ENCODE measurements at regions not wholly inside any gene's neighbourhood (a gene's known extent, or its start where the extent isn't known, plus 50 kb on each side); places are given as distances from the start of the nearest gene placed in this dataset.
A peak's percentile ranks its signal among the peaks of the same experiment; 100 is the strongest.

DNA sequence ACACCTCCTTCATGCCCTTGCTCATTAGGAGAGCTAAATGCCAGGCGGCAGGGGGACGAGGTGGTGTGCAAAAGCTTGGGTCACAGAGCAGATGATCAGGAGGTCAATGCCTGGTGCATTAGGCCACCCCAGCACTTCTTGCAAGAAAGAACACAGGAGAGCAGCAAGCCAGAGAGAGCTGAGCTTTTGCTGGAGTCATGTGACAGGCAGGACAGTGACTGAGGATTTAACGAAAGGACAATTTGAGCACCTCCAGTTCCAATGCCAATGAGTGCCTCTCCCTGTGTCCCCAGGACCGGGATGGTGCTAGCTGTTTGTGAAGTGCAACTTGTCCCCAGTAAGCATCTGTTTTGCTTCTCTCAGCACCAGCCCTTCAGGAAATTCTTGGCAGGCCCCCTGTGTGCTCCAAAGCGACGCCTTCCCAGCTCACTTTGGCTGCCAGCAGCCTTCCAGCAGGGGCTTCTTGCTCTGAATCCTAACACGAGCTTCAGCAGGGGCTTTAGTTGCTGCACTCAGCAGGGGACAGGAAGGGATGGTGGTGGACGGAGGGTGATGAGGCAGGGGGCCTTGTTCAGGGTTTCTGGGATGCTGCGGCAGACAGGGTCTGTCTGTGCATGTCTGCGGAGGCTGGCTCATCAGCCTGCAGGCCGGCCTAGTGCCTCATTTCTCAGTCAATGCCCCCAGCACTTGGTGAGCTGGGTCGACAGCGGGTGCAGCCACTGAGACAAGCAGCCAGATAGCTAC, 368.1 kb downstream of the RPS24 start:
- DNase-seq = no peak

DNA sequence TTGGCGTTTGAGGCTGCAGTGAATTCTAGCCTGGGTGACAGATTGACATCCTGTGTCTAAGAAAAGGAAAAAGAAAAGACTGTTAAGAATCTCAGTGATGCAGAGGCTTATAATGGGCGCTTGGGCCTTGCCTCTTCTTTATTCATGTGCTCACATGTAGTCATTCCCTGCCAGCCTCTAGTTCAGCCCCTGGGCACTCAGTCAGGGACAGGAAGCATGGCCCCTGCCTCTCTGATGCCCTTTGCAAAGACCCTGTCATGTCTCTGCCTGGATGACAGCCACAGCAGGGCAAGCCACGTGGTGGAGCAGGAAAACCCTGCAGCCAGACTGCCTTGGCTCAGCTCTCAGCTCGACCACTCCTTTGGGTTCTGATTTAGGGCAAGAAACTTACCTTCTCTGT, 368.9 kb downstream of the RPS24 start:
- peak; percentile 58 to 59 for DNase-seq

DNA sequence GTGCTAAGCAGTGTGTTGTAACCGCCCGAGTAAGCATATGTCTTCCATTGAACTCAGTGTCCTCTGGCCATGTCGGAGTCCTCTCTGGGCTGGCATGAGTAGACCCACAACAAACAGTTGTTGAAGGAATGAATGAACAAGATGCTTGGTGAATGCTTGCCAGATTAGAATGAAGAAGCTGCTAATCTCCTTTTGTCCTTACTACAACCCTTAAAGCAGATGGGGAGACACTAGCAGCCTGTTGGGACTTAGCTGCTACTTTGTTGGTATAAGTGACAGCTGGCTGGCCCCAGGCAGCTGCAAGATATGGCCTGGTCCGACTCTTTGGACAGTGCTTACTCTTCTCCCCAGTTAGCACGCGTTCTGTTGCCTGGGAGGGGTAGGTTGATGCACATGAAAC, 370.1 kb downstream of the RPS24 start:
- DNase-seq = no peak

DNA sequence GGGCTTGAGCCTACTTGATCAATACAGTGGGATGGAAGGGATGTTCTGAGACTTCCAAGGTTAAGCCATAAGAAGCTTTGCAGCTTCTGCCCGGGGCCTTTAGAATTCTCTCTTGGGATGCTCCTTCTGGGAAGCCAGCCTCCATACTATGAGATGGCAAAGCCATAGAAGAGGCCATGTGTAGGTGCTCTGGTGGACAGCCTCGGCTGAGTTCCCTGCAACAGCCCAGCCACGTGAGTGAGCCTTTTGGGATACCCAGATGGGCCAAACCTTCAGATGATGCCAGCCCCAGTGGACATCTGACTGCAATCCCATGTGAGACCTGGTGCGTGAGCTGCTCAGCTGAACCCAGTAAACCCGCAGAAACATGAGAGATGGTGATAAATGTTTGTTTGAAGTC, 370.6 kb downstream of the RPS24 start:
- no peak for DNase-seq

DNA sequence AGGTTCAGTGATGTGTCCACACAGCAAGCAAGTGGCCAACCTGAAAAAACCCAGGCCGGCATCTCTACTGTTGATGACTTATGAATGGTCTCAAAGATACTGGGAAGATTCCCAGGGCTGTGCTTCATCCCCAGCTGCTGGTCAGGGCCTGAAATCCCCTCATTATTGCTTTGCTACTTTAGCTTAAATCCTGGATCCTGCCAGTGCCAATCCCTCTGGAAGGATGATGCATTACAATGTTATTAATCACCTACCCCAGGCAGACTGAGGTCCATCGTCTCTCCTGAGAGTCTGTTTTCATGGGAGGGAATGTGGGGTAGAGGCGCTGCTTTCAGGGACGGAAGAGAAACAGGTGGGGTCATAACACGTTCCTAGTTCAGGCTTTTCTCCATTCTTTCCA, 371.6 kb downstream of the RPS24 start:
- DNase-seq = no peak

DNA sequence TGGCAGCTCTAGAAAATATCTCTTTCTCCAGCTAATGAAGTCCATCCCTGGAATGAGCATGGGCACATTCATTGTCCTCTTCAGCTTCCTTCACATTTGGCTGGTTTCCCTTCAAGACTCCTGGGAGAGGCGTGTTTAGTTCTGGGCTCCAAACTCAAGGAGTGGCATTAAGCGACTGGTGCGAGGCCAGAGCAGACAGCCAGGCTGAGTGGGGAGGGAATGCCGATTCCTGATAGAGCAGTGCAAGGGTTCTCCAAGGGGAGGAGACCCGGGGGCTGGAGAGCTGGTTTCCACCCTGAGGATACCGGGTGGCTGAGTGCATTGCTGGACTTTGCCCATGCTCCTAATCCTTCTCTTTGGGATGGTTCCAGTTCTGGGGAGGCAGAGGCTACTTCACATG, 372.1 kb downstream of the RPS24 start:
- no peak for DNase-seq

DNA sequence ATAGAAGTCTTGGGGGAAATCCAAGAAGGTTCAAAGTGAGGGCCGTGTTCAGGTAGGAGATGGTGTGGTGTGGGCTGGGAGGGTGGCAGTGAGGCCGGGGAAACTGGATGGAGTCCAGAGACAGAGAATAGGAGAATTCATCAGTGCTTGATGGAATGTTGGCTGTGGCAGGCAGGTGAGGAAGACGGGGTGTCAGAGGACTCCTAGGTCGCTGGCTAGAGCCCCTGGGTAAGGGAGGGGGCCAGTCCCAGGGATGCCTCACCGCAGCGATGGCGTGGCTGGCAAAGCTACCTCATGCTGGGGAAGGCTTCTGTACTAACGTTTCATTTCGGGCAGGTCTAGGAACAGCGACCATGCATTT, 373.0 kb downstream of the RPS24 start:
- no peak for DNase-seq

DNA sequence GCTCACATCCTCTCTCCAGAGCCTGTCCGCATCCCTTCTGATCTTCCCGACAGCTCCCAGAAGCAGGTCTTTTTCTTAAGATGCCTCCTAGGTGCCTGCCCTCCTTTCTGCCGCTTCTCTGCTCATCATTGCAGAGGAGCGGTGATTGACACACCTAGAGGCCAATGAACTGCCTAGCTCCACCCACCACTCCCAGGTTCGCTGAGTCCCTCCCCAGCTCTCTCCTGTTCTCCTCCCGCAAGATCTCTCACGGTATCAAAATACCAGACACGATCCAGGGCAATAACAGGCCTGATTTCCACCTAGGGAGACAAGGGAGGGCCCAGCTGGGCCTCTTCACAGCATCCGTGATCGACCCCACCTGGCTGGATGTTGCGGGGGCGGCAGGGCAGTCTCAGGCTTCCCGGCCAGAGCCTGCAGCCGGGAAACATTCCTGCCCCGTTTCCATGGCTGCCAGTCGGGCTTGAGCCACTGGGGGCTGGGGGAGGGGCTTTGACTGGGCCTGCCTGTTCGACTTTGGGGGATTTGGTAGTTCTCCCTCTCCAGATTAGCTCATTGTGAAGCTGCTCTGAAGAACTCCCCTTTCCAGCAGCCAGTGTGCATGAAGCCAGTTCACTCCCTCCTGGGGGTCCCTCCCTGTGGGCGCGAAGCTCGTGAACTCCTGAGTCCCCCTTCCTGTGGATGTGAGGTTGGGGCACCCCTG, 373.5 kb downstream of the RPS24 start:
- no peak for DNase-seq

DNA sequence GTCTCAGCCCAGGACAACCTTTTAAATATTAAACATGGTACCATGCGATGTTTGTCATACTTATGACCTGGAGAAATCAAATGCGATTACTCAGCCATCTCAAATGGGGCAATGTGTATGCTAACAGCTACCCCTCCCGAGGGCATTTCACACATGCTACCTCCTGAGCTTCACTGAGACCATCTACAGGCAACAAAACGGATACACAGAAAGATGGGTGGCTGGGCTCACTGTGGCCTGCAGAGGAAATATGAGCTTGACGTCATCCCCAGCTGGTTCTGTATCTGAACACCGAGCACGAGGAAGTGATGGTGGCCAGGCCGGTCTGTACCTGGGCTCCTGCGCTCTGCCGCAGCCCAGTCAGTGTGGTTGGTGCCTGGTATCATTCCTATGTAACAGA, 374.3 kb downstream of the RPS24 start:
- DNase-seq = no peak

DNA sequence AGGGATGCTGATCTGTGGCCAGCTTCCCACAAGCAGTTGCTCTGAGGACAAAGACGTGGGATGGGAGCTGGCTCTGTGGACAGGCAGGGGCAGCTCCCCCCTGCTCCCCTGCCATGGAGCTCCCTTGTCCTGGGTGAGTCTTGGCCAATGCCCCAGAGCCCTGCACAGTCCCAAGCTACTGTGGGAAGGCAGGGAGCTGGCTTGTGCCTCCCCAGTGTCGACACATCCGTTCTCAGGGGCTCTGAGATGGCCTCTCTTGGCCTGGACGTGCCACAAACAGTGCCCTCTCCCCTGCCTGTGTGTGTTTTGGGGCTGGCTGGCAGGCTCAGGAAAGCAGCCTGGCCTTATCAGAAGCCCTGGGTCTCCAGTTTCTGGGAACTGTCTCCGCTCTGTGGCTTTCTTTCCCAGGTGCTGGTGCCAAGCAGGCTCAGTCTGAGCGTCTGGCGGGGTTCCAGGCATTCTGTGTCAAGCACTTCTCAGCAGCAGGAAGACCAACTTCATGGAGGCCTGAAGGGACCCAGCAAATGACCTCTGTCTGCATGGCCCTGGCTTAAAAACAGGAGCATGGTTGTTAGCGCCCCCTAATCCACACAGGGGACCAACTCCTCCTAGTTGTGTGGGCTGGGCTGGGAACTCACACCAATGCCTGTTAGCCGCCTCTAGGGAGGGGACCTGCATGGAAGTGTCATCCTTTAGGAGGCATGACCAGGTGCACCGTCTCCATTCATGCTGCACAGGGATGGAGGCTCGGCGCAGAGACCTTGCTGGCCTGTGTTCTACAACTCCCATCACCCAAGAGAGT, 375.2 kb downstream of the RPS24 start:
- no peak for DNase-seq

DNA sequence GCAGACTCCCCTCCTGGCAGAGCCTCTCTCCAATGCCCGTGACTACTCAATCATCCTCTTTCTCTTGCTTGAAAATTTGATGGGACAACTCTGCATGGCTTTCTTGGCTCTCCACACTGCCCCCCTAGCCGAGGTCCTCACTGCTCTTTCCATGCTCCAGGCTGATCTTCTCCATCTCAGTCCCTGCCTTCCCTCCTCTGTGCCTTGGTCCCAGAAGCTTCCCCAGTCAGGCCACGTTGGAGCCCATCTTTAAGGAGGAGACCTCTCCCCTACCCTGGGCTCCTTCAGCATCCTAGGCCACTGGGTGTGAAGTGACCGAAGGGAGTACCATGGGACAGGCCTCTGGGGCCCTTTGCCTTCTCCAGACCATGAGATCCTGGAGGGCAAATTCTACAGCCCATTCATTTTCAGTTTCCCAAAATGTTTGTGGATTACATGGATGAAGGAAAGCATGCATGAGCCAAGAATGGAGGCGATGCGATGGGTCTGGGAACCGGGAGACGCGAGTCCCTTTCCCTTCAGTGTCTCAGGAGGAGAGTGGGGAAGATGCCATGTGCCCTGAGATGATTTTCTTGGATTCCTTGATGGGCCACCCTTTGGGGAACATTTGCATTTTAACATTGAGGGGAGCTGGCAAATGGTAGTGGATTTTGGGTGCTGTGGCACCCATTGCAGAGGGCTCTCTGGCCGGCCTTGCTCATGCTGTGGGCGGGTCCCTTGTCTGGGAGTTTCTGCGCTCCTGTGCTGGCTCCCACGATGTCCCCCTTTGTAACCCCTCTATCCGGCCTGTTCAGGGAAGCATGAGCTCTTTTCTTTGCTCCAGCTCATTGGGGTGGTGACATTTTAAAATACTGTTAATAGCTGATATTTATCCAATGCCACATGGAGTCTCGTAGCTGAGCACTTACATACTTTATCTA, 376.6 kb downstream of the RPS24 start:
- DNase-seq = no peak

DNA sequence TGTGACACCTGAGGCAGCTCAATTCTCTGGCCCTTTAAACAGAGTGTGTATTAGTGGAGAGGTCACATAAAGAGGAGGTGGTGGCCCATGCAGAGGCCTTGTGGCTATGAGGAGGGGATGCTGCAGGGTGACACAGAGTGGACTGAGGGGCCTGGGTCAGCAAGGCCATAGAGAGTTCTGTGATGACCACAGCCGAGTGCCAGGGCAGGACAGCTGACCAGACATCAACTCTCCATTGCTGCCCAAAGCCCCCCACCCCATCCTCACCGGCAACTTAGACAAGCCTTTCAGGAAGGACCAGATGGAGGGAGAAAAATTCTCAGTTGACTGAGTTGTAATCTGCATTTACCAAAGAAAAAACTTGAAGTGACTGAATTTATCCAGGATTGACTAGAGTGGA, 378.1 kb downstream of the RPS24 start:
- no peak for DNase-seq

DNA sequence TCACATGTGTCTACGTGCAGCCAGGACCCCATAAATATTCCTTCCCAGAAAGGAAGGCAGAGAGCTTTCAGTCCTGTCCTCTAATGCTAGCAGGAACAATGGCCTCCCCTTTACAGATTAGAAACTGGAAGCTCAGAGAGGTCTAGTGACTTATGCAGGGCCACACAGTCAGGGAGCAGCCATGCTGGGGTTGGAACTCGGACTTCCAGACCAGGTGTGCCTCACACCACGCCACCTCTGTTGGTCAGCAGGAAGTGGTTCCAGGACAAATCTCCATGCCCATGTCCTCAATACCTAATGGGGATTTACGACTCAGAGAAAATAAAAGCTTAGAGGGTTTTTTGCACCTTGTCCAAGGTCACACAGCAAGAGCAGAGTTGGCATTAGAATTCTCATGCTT, 378.9 kb downstream of the RPS24 start:
- no peak for DNase-seq

DNA sequence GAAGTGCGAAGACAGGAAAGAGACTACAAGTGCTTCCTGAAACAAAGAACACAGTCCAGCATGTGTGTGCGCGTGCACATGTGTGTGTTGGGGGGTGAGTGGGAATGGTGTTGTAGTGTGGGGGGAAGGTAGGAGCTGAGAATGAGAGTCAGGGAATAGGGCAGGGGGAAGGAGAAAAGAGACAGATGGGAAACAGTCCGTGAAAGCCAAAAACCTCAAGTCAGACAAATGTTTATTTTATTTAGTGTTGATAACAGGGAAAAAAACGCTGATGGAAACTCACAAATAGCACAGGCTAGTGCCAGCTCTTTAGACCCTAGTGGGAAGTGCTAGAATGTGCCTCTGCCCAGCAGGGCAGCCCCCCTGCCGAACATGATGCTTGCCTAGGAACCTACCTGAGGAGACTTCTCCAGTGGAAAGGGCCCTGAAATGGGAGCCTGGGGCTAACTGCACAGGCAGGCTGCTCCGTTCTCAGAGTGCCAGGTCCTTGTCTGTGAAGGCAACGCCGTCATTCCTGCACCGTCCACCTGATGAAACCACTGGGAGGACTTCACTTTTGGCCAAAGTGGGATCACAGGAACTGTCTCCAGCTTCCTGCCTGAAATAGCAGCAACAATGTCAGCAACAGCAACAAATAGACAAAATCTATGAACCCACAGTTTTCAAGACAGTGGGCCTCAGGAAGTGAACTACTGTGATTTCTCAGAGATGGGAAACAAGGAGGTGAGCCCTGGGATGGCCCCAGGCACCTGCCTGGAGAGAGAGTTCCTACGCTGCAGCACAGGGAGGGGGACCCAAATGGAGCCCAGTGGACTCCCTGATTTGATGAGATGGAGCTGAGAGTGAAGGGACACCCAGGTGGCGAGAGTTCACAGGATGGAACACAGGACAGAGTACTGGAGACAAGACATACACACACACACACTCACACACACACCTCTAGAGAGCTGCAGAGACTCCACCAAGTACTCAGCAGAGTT, 379.7 kb downstream of the RPS24 start:
- DNase-seq = no peak

DNA sequence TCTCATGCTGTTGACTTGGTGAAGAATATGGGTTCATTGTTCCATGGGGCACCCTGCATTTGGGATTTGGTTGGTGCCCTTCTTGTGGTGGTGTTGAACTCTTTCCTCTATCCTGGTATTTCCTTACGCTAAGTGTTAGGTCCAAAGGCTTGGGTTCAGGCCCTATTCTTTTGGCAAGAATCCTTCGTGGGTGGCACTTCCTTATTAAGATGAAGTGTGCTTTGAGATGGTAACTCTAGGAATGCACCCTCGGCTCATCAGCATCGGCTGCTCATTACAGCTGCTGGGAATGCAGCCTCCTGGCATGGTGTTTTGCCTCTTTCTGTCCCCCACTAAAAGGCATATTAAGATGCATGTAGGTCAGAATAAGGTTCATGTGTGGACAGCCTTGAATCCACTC, 380.7 kb downstream of the RPS24 start:
- no peak for DNase-seq

DNA sequence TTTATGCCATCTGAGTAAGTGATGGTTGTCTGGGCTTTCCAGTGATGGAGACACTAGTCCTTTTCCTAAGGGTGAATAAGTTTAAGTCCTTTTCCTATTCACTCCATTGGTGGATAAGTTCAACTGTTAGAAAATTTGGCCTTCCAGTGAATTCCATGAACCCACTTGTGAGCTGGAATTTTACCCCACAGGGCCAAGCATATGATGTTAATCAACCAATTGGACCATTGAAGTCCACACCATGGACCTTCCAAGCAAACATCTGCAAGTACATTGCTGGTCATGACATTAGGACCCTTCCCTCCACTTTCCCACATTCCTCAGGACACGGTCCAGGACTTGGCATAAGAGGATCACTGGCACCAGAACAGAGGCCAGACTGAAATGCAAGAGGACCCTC, 381.4 kb downstream of the RPS24 start:
- no peak for DNase-seq

DNA sequence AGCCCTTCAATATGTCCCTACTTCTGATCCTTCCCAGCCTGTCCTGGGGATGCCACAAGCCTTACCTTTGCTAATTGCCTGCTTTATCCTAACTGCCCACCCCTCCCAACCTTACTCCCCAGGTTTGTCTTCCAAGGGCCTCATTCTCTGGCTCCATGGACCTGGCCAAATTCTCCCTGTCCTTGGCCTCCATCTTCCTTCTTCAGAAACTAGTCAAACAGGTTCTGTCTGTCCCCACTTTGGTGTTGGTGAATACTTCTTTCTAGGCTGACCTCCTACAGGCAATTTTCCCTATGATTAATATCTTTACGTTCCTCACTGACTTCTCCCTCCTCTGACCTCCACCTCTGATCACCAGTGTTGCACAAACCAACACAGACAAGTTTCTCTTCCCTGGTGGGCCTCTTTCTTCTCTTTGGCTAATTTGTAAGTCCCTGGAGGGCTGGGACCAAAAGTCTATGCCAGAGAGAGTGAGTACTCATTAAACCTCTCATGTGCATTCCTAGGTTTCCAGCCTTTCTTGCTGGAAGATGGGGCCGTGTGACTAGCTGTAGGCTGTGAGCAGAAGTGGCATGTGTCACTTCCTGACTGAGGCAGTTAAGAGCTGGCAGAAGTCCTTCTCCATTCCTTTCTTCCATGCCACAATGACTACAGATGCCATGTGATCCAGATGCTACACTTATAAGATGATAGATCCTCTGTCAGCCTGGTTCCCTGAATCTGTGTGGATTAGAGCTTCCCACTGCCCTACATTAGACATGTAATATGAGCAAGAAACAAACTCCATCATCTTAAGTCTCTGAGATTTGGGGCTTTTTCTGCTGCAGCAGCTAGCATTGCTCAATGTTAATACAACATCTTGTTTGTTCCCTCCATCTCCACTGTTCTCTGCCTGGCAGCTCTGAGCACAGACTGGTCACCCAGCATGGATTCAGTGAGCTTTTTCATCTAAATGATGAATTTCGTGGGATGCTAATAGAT, 382.7 kb downstream of the RPS24 start:
- DNase-seq = peak; percentile 27 to 30

DNA sequence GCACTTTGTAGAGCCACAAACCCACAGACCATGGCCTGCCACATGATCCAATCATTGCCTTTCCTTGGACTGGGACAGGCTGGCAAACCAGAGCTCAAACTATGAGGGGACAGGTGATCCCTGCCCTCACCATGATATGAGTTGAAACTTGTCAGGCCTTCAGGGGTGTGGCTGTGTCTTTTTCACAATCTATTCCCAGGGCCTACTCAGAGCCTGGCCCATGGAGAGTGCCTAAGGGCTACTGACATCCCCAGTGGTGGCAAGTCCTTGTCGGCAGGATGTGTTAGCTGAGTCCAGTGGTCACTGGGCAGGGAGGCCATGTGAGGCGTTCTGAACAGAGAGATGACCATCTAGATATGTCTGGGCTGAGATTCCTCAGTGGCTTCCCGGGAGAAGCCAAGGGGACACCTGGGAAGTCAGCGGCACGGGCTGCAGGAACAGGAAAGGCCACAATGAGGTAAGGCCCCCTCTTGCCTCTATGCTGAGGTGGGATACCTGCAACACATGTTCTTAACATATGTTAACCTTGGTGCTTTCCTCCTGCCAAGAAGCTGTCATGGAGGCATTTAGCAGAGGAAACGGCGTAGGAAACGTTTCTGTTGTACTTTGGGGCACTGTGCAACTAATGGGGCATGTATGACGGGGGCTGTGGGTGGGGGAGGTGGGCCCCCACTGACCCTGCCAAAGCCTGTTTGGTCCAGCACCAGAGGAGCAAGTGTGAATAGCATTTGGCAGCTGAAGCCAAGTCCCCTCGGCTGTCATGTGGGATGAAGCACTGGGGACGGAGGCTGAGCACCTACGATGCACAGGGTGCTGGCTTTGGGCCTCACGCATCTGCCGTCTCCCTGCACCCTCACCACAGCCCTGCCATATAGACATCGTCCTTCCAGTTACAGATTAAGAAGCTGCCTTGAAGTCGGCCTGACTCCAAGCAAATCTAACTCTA, 384.0 kb downstream of the RPS24 start:
- DNase-seq = no peak

Measured in Kasumi-1 (cell line).